ENCODE measurements at regions not wholly inside any gene's neighbourhood (a gene's known extent, or its start where the extent isn't known, plus 50 kb on each side); places are given as distances from the start of the nearest gene placed in this dataset.

DNA sequence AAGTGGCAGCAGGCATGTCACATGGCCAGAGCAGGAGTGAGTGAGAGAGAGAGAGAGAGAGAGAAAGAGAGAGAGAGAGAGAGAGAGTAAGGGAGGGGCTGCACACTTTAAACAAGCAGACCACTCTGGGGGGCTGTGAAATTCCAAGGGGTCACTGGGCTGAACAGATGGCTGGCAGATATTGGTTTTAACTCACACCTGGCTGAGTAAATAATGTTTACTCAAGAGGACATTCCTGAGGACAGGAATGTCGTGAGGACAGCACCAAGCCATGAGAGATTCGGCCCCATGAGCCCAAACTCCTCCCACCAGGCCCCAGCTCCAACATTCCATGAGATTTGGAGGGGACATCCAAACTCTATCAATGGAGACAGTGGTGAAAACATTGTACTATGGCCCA, 269.7 kb downstream of the CBLN1 start:
- Histone ChIP-seq H2AFZ (ENCODE audit: low read depth, low read length, poor library complexity, severe bottlenecking) (no peak overlapping the region), H3K27me3 (ENCODE audit: insufficient read depth, low read length) (no peaks in the 10 kb centered on the region), H3K79me2 (ENCODE audit: insufficient read depth, low read length) (no peaks in the 10 kb centered on the region), H3K36me3 (ENCODE audit: control insufficient read depth in 1 of 2, insufficient read depth in 2 of 2, low read length in 2 of 2) (no peaks in the 10 kb centered on the region), H3K27ac (ENCODE audit: low read depth, low read length) (no peak overlapping the region), H3K4me2 (ENCODE audit: low read length) (no peak overlapping the region), H4K20me1 (ENCODE audit: insufficient read depth) (no peaks in the 10 kb centered on the region), H3K9ac (ENCODE audit: low read length) (no peak overlapping the region), H3K9me3 (ENCODE audit: control insufficient read depth in 1 of 2, insufficient read depth in 1 of 2, low read depth in 1 of 2, low read length in 2 of 2) (no peaks in the 10 kb centered on the region), H3K4me3 (replicated peaks in 1 of 2; ENCODE audit: low read depth in 1 of 2, low read length in 2 of 2) (no peak overlapping the region), H3K9me2 (ENCODE audit: insufficient read depth) (no peaks in the 10 kb centered on the region), H3K4me1 (ENCODE audit: control insufficient read depth in 1 of 2, insufficient read depth in 2 of 2, low read length in 2 of 2) (no peaks in the 10 kb centered on the region)
- ChIA-PET CTCF (no interaction called here), POLR2A (no interaction called here), RAD21 (ENCODE audit: low non-redundant PET in 1 of 2, low total read pairs in 2 of 2, uncharacterized antibody in 2 of 2, unreplicated experiment in 2 of 2) (no interaction called here)
- no peak for ATAC-seq
- intact Hi-C loops (cut with micrococcal nuclease) = no loop called here
- no TSS peak for BruUV-seq (replicated peaks)
- TF ChIP-seq, protein P1, sequence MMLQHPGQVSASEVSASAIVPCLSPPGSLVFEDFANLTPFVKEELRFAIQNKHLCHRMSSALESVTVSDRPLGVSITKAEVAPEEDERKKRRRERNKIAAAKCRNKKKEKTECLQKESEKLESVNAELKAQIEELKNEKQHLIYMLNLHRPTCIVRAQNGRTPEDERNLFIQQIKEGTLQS (IDR thresholded peaks at IDR 0.05) = no peak
- TF ChIP-seq, protein P2, sequence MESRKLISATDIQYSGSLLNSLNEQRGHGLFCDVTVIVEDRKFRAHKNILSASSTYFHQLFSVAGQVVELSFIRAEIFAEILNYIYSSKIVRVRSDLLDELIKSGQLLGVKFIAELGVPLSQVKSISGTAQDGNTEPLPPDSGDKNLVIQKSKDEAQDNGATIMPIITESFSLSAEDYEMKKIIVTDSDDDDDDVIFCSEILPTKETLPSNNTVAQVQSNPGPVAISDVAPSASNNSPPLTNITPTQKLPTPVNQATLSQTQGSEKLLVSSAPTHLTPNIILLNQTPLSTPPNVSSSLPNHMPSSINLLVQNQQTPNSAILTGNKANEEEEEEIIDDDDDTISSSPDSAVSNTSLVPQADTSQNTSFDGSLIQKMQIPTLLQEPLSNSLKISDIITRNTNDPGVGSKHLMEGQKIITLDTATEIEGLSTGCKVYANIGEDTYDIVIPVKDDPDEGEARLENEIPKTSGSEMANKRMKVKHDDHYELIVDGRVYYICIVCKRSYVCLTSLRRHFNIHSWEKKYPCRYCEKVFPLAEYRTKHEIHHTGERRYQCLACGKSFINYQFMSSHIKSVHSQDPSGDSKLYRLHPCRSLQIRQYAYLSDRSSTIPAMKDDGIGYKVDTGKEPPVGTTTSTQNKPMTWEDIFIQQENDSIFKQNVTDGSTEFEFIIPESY (IDR thresholded peaks at IDR 0.05; ENCODE audit: extremely low read depth, insufficient replicate concordance, low read length) = no peak
- TF ChIP-seq CEBPB (IDR thresholded peaks at IDR 0.05; ENCODE audit: low read depth) = no peak
- TF ChIP-seq ZNF274 (IDR thresholded peaks at IDR 0.05; ENCODE audit: low read depth, low read length) = no peak
- TF ChIP-seq CBX3 (IDR thresholded peaks at IDR 0.05; ENCODE audit: low read depth) = no peak
- no peak for TF ChIP-seq POLR2AphosphoS5 (IDR thresholded peaks at IDR 0.05; ENCODE audit: low read depth, low read length)
- no peak for TF ChIP-seq ZFX (IDR thresholded peaks at IDR 0.05)
- TF ChIP-seq RAD21 (IDR thresholded peaks at IDR 0.05; ENCODE audit: low read depth) = no peak
- TF ChIP-seq, protein P3, sequence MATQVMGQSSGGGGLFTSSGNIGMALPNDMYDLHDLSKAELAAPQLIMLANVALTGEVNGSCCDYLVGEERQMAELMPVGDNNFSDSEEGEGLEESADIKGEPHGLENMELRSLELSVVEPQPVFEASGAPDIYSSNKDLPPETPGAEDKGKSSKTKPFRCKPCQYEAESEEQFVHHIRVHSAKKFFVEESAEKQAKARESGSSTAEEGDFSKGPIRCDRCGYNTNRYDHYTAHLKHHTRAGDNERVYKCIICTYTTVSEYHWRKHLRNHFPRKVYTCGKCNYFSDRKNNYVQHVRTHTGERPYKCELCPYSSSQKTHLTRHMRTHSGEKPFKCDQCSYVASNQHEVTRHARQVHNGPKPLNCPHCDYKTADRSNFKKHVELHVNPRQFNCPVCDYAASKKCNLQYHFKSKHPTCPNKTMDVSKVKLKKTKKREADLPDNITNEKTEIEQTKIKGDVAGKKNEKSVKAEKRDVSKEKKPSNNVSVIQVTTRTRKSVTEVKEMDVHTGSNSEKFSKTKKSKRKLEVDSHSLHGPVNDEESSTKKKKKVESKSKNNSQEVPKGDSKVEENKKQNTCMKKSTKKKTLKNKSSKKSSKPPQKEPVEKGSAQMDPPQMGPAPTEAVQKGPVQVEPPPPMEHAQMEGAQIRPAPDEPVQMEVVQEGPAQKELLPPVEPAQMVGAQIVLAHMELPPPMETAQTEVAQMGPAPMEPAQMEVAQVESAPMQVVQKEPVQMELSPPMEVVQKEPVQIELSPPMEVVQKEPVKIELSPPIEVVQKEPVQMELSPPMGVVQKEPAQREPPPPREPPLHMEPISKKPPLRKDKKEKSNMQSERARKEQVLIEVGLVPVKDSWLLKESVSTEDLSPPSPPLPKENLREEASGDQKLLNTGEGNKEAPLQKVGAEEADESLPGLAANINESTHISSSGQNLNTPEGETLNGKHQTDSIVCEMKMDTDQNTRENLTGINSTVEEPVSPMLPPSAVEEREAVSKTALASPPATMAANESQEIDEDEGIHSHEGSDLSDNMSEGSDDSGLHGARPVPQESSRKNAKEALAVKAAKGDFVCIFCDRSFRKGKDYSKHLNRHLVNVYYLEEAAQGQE (IDR thresholded peaks at IDR 0.05; ENCODE audit: low read depth) = no peak
- TF ChIP-seq JUND (IDR thresholded peaks at IDR 0.05) = no peak
- TF ChIP-seq EGR1 (IDR thresholded peaks at IDR 0.05; ENCODE audit: low read depth) = no peak
- no peak for TF ChIP-seq MAX (IDR thresholded peaks at IDR 0.05)
- no peak for DNase-seq (ENCODE audit: low read depth, low spot score)
